Fibroblast of lung (primary cell): ENCODE measurements at regions not wholly inside any gene's neighbourhood (a gene's known extent, or its start where the extent isn't known, plus 50 kb on each side); places are given as distances from the start of the nearest gene placed in this dataset.
A peak's percentile ranks its signal among the peaks of the same experiment; 100 is the strongest.

ENCODE experiments used
- DNase-seq, 2 donors: peaks; one replicate each; pipeline versions ENCODE4 v3.0.0 to v3.0.0-alpha.2; 2010; ENCODE audit warnings: low read depth in 2 of 2
- H2AFZ ChIP-seq: 2 replicates; pipeline ENCODE4 v1.5.1; 2012; ENCODE audit warnings: low read length, control low read depth, inconsistent platforms
- H3K27ac ChIP-seq: 2 replicates; pipeline ENCODE4 v1.5.1; 2011; ENCODE audit warnings: low read length, control low read depth; ENCODE audit not compliant: insufficient read depth
- H3K27me3 ChIP-seq: 2 replicates; pipeline ENCODE4 v1.5.1; 2011; ENCODE audit warnings: mild to moderate bottlenecking, low read length; ENCODE audit not compliant: control insufficient read depth, insufficient read depth
- H3K36me3 ChIP-seq: 2 replicates; pipeline ENCODE4 v1.5.1; 2011; ENCODE audit warnings: low read length; ENCODE audit not compliant: control insufficient read depth, insufficient read depth
- H3K4me1 ChIP-seq: 2 replicates; pipeline ENCODE4 v1.5.1; 2011; ENCODE audit warnings: low read length; ENCODE audit not compliant: control insufficient read depth, insufficient read depth; ENCODE audit errors: extremely low read depth
- H3K4me2 ChIP-seq: 2 replicates; pipeline ENCODE4 v1.5.1; 2011; ENCODE audit warnings: low read length, control low read depth; ENCODE audit not compliant: insufficient read depth; ENCODE audit errors: extremely low read depth
- H3K4me3 ChIP-seq, 4 experiments: fragments of 200-600 bp in 1 of 4; sonication (generic) in 1 of 4; replicated peaks in 1 of 4; 2 replicates each; pipeline ENCODE4 v1.5.1; 2011 to 2016; ENCODE audit warnings: low read length in 4 of 4, low read depth in 3 of 4, mild to moderate bottlenecking in 3 of 4, control low read depth in 2 of 4, inconsistent platforms in 1 of 4, mixed read lengths in 1 of 4; ENCODE audit not compliant: insufficient read depth in 1 of 4; ENCODE audit errors: control extremely low read depth in 1 of 4
- H3K79me2 ChIP-seq: 2 replicates; pipeline ENCODE4 v1.5.1; 2012; ENCODE audit warnings: mild to moderate bottlenecking, low read length, inconsistent platforms; ENCODE audit not compliant: control insufficient read depth, insufficient read depth
- H3K9ac ChIP-seq: 2 replicates; pipeline ENCODE4 v1.5.1; 2011; ENCODE audit warnings: mild to moderate bottlenecking, low read length, control low read depth; ENCODE audit not compliant: insufficient read depth
- H3K9me3 ChIP-seq: 2 replicates; pipeline ENCODE4 v1.5.1; 2012; ENCODE audit warnings: low read depth, low read length; ENCODE audit not compliant: control insufficient read depth, insufficient read depth
- H4K20me1 ChIP-seq: 2 replicates; pipeline ENCODE4 v1.5.1; 2011; ENCODE audit warnings: low read length; ENCODE audit not compliant: control insufficient read depth, insufficient read depth; ENCODE audit errors: extremely low read depth
- EZH2 ChIP-seq: IDR thresholded peaks from 2 replicates; pipeline ENCODE4 v1.5.1; 2012; ENCODE audit warnings: low read length, control low read depth, mild to moderate bottlenecking; ENCODE audit errors: missing control alignments
- TF ChIP-seq, protein P1 (sequence below), 2 donors: IDR thresholded peaks in 1 of 2; conservative IDR thresholded peaks in 1 of 2; 1 replicate in 1 of 2; 2 replicates in 1 of 2; pipeline ENCODE4 v1.5.1; 2011 to 2012; ENCODE audit warnings: low read length in 2 of 2, control low read depth in 1 of 2, inconsistent platforms in 1 of 2, low read depth in 1 of 2, mild to moderate bottlenecking in 1 of 2

DNA sequence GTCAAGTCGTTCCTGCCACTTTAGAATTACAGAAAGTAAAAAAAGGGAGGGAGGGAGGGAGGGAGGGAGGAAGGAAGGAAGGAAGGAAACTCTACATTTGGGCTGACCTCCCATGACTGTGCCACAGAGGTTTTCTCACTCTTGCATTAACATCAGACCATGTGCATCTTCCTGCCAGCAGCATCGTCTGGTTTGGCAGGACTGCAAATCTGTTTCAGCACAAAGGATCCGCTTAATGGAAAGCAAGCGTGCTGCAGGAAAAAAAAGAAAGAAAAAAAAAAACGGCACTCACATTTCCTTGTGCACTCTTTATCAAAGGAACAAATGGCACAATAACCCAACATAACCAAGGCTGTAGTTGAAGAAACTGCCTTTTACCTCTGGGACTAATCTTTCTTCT, 148.8 kb upstream of the HES1 start:
- Histone ChIP-seq H3K9me3 (no peaks in the 10 kb centered on the region), H4K20me1 (no peaks in the 10 kb centered on the region), H3K4me3 (no peak overlapping the region), H3K4me1 (no peaks in the 10 kb centered on the region), H3K9ac (no peak overlapping the region), H2AFZ (no peak overlapping the region), H3K36me3 (no peaks in the 10 kb centered on the region), H3K27ac (no peak overlapping the region), H3K79me2 (no peaks in the 10 kb centered on the region), H3K27me3 (peaks cover 15% of the 10 kb centered on the region), H3K4me2 (no peak overlapping the region)
- peak in 1 of 2 donors; percentile 55 for DNase-seq
- TF ChIP-seq EZH2 = no peak
- TF ChIP-seq, protein P1, sequence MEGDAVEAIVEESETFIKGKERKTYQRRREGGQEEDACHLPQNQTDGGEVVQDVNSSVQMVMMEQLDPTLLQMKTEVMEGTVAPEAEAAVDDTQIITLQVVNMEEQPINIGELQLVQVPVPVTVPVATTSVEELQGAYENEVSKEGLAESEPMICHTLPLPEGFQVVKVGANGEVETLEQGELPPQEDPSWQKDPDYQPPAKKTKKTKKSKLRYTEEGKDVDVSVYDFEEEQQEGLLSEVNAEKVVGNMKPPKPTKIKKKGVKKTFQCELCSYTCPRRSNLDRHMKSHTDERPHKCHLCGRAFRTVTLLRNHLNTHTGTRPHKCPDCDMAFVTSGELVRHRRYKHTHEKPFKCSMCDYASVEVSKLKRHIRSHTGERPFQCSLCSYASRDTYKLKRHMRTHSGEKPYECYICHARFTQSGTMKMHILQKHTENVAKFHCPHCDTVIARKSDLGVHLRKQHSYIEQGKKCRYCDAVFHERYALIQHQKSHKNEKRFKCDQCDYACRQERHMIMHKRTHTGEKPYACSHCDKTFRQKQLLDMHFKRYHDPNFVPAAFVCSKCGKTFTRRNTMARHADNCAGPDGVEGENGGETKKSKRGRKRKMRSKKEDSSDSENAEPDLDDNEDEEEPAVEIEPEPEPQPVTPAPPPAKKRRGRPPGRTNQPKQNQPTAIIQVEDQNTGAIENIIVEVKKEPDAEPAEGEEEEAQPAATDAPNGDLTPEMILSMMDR (conservative IDR thresholded peaks at IDR 0.05 in 1 of 2, IDR thresholded peaks at IDR 0.05 in 1 of 2; ENCODE audit: low read depth in 1 of 2, low read length in 2 of 2) = no peak

DNA sequence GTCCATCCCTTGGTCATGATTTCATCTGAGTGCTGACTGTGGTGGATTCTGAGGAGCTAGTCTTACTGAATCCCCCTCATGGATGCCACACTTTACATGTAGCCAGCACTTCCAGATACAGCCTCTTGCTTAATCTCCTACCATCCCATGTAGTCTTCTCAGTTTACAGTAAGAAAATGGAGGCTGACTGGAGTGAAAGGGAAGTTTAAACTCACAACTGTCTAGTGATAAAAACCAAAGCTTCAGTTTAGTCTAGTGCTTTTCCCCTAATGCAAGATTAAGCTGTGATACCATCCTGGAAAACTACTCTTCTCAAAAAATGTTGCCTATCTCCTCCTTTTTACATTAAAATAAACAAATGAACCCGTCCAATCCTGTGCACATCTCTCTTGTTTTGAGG, 146.8 kb upstream of the HES1 start:
- Histone ChIP-seq H2AFZ (no peak overlapping the region), H3K27me3 (peaks cover 5% of the 10 kb centered on the region), H3K27ac (no peak overlapping the region), H3K4me1 (no peaks in the 10 kb centered on the region), H3K4me3 (no peak overlapping the region), H3K4me2 (no peak overlapping the region), H3K9me3 (no peaks in the 10 kb centered on the region), H4K20me1 (no peaks in the 10 kb centered on the region), H3K79me2 (no peaks in the 10 kb centered on the region), H3K36me3 (no peaks in the 10 kb centered on the region), H3K9ac (no peak overlapping the region)
- no peak for TF ChIP-seq EZH2
- TF ChIP-seq, protein P1 (conservative IDR thresholded peaks at IDR 0.05 in 1 of 2, IDR thresholded peaks at IDR 0.05 in 1 of 2; ENCODE audit: low read depth in 1 of 2, low read length in 2 of 2) = no peak
- no peak for DNase-seq

DNA sequence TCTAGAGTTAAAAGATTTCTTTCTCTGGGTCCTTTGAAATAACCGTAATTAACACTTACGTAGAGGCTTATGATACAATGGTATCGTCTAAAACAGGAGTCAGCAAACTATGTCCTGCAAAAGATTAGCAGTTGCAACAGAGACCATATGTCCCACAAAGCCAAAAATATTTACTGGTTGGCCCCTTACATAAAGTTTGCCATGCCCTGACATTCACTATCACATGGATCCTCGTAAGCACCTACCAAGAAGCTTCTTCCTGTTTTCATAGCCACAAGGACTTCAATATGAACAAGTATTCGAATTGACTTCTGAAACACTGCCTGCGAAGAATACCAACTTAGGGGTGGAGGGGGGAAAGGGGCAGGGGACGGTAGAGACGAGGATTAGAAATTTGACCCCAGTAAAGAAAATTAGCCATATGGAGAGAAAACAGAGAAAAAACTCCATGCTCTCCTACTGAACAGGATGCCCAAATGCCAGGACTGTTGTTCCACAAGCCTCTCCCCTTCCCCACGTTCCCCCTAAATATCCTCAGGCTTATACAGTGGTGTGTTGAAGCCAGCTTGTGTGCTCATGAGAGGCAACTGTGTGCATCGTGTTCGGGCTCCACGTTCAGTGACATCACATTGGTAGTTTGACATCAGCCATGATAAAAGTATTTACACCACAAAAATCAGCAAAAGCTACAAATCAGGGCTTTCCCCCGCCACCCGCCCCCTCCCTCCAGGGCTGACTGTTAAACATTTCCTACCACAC, 144.1 kb upstream of the HES1 start:
- Histone ChIP-seq H3K9me3 (no peaks in the 10 kb centered on the region), H3K36me3 (no peaks in the 10 kb centered on the region), H3K4me1 (no peaks in the 10 kb centered on the region), H3K27me3 (peaks cover 8% of the 10 kb centered on the region), H4K20me1 (no peaks in the 10 kb centered on the region), H3K79me2 (no peaks in the 10 kb centered on the region), H3K4me2 (no peak overlapping the region), H3K4me3 (no peak overlapping the region), H2AFZ (no peak overlapping the region), H3K9ac (no peak overlapping the region), H3K27ac (no peak overlapping the region)
- TF ChIP-seq, protein P1 (conservative IDR thresholded peaks at IDR 0.05 in 1 of 2, IDR thresholded peaks at IDR 0.05 in 1 of 2; ENCODE audit: low read depth in 1 of 2, low read length in 2 of 2) = no peak
- no peak for TF ChIP-seq EZH2
- no peak for DNase-seq
